ENCODE measurements at regions not wholly inside any gene's neighbourhood (a gene's known extent, or its start where the extent isn't known, plus 50 kb on each side); places are given as distances from the start of the nearest gene placed in this dataset.

- no peak for DNase-seq (ENCODE audit: unreplicated experiment)
- POLR2A ChIA-PET: no interaction called here
- intact Hi-C loops (cut with micrococcal nuclease): no loop called here
- Mint-ChIP-seq H3K4me3 (ENCODE audit: unreplicated experiment) (no peak overlapping the region), H3K27me3 (ENCODE audit: insufficient read depth, unreplicated experiment) (no peaks in the 10 kb centered on the region), H3K9me3 (ENCODE audit: unreplicated experiment) (no peaks in the 10 kb centered on the region), H3K4me1 (ENCODE audit: insufficient read depth, unreplicated experiment) (no peaks in the 10 kb centered on the region), H3K27ac (ENCODE audit: low read depth, unreplicated experiment) (no peak overlapping the region), H3K36me3 (ENCODE audit: insufficient read depth, unreplicated experiment) (no peaks in the 10 kb centered on the region)
- TF ChIP-seq, protein P1, sequence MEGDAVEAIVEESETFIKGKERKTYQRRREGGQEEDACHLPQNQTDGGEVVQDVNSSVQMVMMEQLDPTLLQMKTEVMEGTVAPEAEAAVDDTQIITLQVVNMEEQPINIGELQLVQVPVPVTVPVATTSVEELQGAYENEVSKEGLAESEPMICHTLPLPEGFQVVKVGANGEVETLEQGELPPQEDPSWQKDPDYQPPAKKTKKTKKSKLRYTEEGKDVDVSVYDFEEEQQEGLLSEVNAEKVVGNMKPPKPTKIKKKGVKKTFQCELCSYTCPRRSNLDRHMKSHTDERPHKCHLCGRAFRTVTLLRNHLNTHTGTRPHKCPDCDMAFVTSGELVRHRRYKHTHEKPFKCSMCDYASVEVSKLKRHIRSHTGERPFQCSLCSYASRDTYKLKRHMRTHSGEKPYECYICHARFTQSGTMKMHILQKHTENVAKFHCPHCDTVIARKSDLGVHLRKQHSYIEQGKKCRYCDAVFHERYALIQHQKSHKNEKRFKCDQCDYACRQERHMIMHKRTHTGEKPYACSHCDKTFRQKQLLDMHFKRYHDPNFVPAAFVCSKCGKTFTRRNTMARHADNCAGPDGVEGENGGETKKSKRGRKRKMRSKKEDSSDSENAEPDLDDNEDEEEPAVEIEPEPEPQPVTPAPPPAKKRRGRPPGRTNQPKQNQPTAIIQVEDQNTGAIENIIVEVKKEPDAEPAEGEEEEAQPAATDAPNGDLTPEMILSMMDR (IDR thresholded peaks at IDR 0.05; ENCODE audit: unreplicated experiment): no peak
- BruUV-seq (replicated peaks): no TSS peak
- CTCF ChIA-PET: interaction anchor here (0.5 to 0.6 kb wide), 2 partner anchors 102 to 315 kb away, joined by 3 read pairs; no protein-coding TSS in a partner anchor
These were observed 582.5 kb downstream of the PLOD2 start for GRCh38 chr3:145578471-145578870.

- ChIA-PET CTCF (no interaction called here), POLR2A (no interaction called here)
- peaks cover 3% of the 10 kb centered on the region for H3K27me3 Mint-ChIP-seq (ENCODE audit: insufficient read depth, unreplicated experiment)
- no peak overlapping the region for H3K27ac Mint-ChIP-seq (ENCODE audit: low read depth, unreplicated experiment)
- no peaks in the 10 kb centered on the region for H3K36me3 Mint-ChIP-seq (ENCODE audit: insufficient read depth, unreplicated experiment)
- intact Hi-C loops (cut with micrococcal nuclease): no loop called here
- no TSS peak for BruUV-seq (replicated peaks)
- DNase-seq (ENCODE audit: unreplicated experiment): no peak
- no peaks in the 10 kb centered on the region for H3K9me3 Mint-ChIP-seq (ENCODE audit: unreplicated experiment)
- TF ChIP-seq, protein P1 (IDR thresholded peaks at IDR 0.05; ENCODE audit: unreplicated experiment): no peak
- H3K4me1 Mint-ChIP-seq (ENCODE audit: insufficient read depth, unreplicated experiment): no peaks in the 10 kb centered on the region
- H3K4me3 Mint-ChIP-seq (ENCODE audit: unreplicated experiment): no peak overlapping the region
These were observed 579.3 kb downstream of the PLOD2 start for GRCh38 chr3:145581694-145582093.

- no TSS peak for BruUV-seq (replicated peaks)
- peaks cover 7% of the 10 kb centered on the region for H3K9me3 Mint-ChIP-seq (ENCODE audit: unreplicated experiment)
- intact Hi-C loops (cut with micrococcal nuclease): no loop called here
- no peak overlapping the region for H3K27ac Mint-ChIP-seq (ENCODE audit: low read depth, unreplicated experiment)
- no peaks in the 10 kb centered on the region for H3K27me3 Mint-ChIP-seq (ENCODE audit: insufficient read depth, unreplicated experiment)
- TF ChIP-seq, protein P1 (IDR thresholded peaks at IDR 0.05; ENCODE audit: unreplicated experiment): no peak
- no peaks in the 10 kb centered on the region for H3K36me3 Mint-ChIP-seq (ENCODE audit: insufficient read depth, unreplicated experiment)
- no peaks in the 10 kb centered on the region for H3K4me1 Mint-ChIP-seq (ENCODE audit: insufficient read depth, unreplicated experiment)
- no peak overlapping the region for H3K4me3 Mint-ChIP-seq (ENCODE audit: unreplicated experiment)
- ChIA-PET CTCF (interaction anchor here (0.6 kb wide), 1 partner anchor 20 kb away, joined by 3 read pairs; no protein-coding TSS in a partner anchor), POLR2A (no interaction called here)
- no peak for DNase-seq (ENCODE audit: unreplicated experiment)
These were observed 556.1 kb downstream of the PLOD2 start for GRCh38 chr3:145604851-145605250.

DNA sequence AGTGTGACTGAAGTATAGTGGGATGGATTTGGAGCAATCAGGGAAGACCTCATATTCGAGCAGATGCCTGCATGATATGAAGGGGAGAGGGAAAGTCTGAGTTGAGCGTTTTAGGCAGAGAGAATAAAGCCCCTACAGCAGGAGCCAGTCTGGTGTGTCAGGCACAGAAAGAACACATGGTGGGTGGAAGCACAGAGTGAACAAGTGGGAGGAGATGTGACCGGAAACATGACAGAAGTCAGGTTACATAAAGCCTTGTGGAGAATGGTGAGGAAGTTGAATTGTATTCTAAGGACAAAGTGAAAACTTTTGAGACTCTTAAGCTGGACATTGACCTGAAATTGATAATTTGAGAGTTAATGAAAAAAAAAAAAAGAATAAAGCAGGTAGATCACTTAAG, 541.0 kb downstream of the PLOD2 start:
- ChIA-PET CTCF (interaction anchor here (0.6 kb wide), 1 partner anchor 1642 kb away, joined by 3 read pairs; no protein-coding TSS in a partner anchor), POLR2A (no interaction called here)
- TF ChIP-seq, protein P1 (IDR thresholded peaks at IDR 0.05; ENCODE audit: unreplicated experiment): no peak
- BruUV-seq (replicated peaks): no TSS peak
- Mint-ChIP-seq H3K4me1 (ENCODE audit: insufficient read depth, unreplicated experiment) (peaks cover 4% of the 10 kb centered on the region), H3K36me3 (ENCODE audit: insufficient read depth, unreplicated experiment) (no peaks in the 10 kb centered on the region), H3K9me3 (ENCODE audit: unreplicated experiment) (no peaks in the 10 kb centered on the region), H3K4me3 (ENCODE audit: unreplicated experiment) (no peak overlapping the region), H3K27me3 (ENCODE audit: insufficient read depth, unreplicated experiment) (no peaks in the 10 kb centered on the region), H3K27ac (ENCODE audit: low read depth, unreplicated experiment) (no peak overlapping the region)
- intact Hi-C loops (cut with micrococcal nuclease): no loop called here
- DNase-seq (ENCODE audit: unreplicated experiment): no peak
